DOHH2 (cell line): ENCODE measurements at regions not wholly inside any gene's neighbourhood (a gene's known extent, or its start where the extent isn't known, plus 50 kb on each side); places are given as distances from the start of the nearest gene placed in this dataset.

Experiments used
- CTCF ChIP-seq: fragments of 200-600 bp; sonication (generic); IDR thresholded peaks from one replicate; pipeline ENCODE4 v1.5.1; 2014; ENCODE audit warnings: antibody characterized with exemption, mild to moderate bottlenecking, low read depth, low read length; ENCODE audit not compliant: poor library complexity, severe bottlenecking
- EZH2phosphoT487 ChIP-seq: fragments of 200-600 bp; sonication (generic); IDR thresholded peaks from 2 replicates; pipeline ENCODE4 v1.6.1; 2017; ENCODE audit warnings: borderline replicate concordance, mild to moderate bottlenecking, antibody characterized with exemption, low read length, moderate library complexity, mixed read lengths

GRCh38 chr3:43998370-43998835 lies 243.3 kb upstream of the TOPAZ1 start:
- TF ChIP-seq CTCF, result no peak
- TF ChIP-seq EZH2phosphoT487, result no peak
